ENCODE measurements at regions not wholly inside any gene's neighbourhood (a gene's known extent, or its start where the extent isn't known, plus 50 kb on each side); places are given as distances from the start of the nearest gene placed in this dataset.

DNA sequence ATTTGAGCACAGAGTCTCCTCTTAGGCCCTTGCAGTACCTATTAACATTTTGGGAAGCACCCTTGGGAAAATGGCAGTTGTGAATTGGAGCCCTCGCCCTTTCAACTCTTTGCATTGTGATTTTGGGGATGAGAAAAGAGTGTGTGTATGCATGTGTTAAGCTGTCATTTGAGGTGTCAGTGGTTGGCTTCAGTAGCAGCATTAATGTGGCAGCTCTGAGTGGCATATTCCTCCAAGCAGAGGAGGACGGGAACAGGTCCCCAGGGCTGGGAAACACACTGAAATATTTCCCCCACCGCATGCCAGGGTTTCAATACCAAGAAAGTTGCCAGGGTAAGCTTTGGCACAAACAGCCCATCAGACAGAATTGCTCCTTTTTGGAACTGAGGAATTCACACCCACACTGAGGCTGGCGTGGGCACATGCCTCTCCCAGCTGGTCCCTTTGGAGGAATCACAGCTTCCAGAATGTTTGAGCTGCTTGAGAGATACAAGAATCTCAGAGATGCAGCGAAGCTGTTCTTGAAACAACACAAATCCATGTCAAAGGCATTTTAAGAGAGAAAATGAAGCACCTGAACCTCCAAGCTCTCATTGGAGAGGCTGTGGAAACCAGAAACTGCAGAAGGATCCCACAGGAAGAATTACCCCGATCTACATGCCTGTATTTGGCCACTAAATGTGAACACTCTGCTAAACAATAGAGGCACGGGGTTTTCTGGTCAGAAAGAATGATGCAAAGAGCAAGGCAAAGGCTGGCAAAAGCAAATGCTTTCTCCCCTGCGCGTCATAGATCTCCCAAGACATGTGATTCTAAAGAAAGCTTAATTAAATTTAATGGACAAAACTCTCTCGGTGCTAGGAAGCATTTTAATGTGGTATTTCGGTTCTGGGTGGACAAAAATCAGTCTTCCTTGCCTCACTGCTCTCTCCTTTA, 67.2 kb upstream of the RCN1 start:
- no peaks in the 10 kb centered on the region for H3K36me3 Mint-ChIP-seq (ENCODE audit: low read depth)
- POLR2A ChIA-PET, result no interaction called here
- H3K27ac Mint-ChIP-seq, result no peak overlapping the region
- no peaks in the 10 kb centered on the region for H3K4me1 Mint-ChIP-seq (ENCODE audit: low read depth)
- Histone ChIP-seq H3K4me3 (ENCODE audit: low read length) (no peak overlapping the region), H3K4me1 (ENCODE audit: insufficient read depth, low read length) (no peaks in the 10 kb centered on the region), H3K9me3 (ENCODE audit: control insufficient read depth in 1 of 2, insufficient read depth in 1 of 2, low read length in 2 of 2) (no peaks in the 10 kb centered on the region), H3K27ac (ENCODE audit: low read depth in 1 of 2, low read length in 2 of 2) (no peak overlapping the region), H3K36me3 (ENCODE audit: insufficient read depth, low read length) (no peaks in the 10 kb centered on the region), H3K27me3 (ENCODE audit: control insufficient read depth in 1 of 2, insufficient read depth in 2 of 2, low read length in 2 of 2) (no peaks in the 10 kb centered on the region)
- DNase-seq, result no peak
- CTCF ChIA-PET, result no interaction called here
- peaks cover 18% of the 10 kb centered on the region for H3K27me3 Mint-ChIP-seq
- intact Hi-C loops (cut with DNase I, micrococcal nuclease), result no loop called here
- H3K4me3 Mint-ChIP-seq, result no peak overlapping the region
- TF ChIP-seq, protein P1, sequence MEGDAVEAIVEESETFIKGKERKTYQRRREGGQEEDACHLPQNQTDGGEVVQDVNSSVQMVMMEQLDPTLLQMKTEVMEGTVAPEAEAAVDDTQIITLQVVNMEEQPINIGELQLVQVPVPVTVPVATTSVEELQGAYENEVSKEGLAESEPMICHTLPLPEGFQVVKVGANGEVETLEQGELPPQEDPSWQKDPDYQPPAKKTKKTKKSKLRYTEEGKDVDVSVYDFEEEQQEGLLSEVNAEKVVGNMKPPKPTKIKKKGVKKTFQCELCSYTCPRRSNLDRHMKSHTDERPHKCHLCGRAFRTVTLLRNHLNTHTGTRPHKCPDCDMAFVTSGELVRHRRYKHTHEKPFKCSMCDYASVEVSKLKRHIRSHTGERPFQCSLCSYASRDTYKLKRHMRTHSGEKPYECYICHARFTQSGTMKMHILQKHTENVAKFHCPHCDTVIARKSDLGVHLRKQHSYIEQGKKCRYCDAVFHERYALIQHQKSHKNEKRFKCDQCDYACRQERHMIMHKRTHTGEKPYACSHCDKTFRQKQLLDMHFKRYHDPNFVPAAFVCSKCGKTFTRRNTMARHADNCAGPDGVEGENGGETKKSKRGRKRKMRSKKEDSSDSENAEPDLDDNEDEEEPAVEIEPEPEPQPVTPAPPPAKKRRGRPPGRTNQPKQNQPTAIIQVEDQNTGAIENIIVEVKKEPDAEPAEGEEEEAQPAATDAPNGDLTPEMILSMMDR (IDR thresholded peaks at IDR 0.05), result no peak
- no peaks in the 10 kb centered on the region for H3K9me3 Mint-ChIP-seq
- ATAC-seq (ENCODE audit: poor library complexity), result no peak

DNA sequence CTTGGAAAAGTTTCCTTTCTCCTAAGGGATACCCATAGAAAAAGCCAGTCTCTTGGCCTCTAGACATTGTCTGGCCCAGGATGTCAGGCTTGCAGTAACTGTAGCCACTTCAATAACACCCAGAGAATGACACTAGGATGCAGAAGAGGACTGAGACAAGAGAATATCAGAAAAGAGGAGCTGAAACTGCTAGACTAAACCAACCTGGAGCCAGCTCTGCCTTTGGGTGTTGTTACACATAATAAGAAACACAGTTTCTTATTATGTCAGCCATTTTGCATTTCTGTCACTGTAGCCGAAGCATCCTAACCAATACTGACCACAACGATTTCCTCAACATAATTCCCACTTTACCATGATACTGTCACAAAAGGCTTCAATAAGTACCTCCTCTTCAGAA, 72.2 kb upstream of the RCN1 start:
- intact Hi-C loops (cut with DNase I, micrococcal nuclease), result no loop called here
- H3K4me1 Mint-ChIP-seq (ENCODE audit: low read depth), result no peaks in the 10 kb centered on the region
- no peak for DNase-seq
- Histone ChIP-seq H3K36me3 (ENCODE audit: insufficient read depth, low read length) (no peaks in the 10 kb centered on the region), H3K9me3 (ENCODE audit: control insufficient read depth in 1 of 2, insufficient read depth in 1 of 2, low read length in 2 of 2) (no peaks in the 10 kb centered on the region), H3K27ac (ENCODE audit: low read depth in 1 of 2, low read length in 2 of 2) (no peak overlapping the region), H3K4me3 (ENCODE audit: low read length) (no peak overlapping the region), H3K27me3 (ENCODE audit: control insufficient read depth in 1 of 2, insufficient read depth in 2 of 2, low read length in 2 of 2) (no peaks in the 10 kb centered on the region), H3K4me1 (ENCODE audit: insufficient read depth, low read length) (no peaks in the 10 kb centered on the region)
- ChIA-PET POLR2A (no interaction called here), CTCF (no interaction called here)
- no peaks in the 10 kb centered on the region for H3K9me3 Mint-ChIP-seq
- H3K27ac Mint-ChIP-seq, result no peak overlapping the region
- H3K27me3 Mint-ChIP-seq, result peaks cover 32% of the 10 kb centered on the region
- no peaks in the 10 kb centered on the region for H3K36me3 Mint-ChIP-seq (ENCODE audit: low read depth)
- no peak overlapping the region for H3K4me3 Mint-ChIP-seq
- TF ChIP-seq, protein P1 (IDR thresholded peaks at IDR 0.05), result no peak
- no peak for ATAC-seq (ENCODE audit: poor library complexity)

DNA sequence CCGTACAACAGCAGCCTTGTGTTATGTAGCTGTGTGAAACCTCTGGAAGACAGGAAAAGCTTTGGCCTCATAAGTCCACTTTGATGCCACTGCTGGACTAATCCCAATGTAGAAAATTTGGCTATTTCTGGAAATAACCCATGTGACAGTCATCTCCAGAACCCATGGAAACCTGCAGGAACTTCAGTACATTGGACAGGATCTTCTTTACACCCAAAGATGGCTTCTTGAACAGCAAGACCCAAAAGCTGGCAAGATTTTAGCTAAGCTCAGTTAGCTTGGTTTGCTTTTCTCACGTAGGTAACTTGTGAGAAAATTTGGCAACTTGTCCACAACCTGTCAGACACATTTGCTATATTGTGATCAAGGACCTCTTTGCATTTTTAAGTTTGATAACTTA, 74.8 kb upstream of the RCN1 start:
- Mint-ChIP-seq H3K4me1 (ENCODE audit: low read depth) (no peaks in the 10 kb centered on the region), H3K9me3 (no peaks in the 10 kb centered on the region), H3K36me3 (ENCODE audit: low read depth) (no peaks in the 10 kb centered on the region), H3K27me3 (peaks cover 30% of the 10 kb centered on the region), H3K4me3 (no peak overlapping the region), H3K27ac (no peak overlapping the region)
- intact Hi-C loops (cut with DNase I, micrococcal nuclease), result no loop called here
- TF ChIP-seq, protein P1 (IDR thresholded peaks at IDR 0.05), result no peak
- Histone ChIP-seq H3K27me3 (ENCODE audit: control insufficient read depth in 1 of 2, insufficient read depth in 2 of 2, low read length in 2 of 2) (peaks cover 0 to 4% of the 10 kb centered on the region in 2 experiments), H3K4me3 (ENCODE audit: low read length) (no peak overlapping the region), H3K27ac (ENCODE audit: low read depth in 1 of 2, low read length in 2 of 2) (no peak overlapping the region), H3K4me1 (ENCODE audit: insufficient read depth, low read length) (no peaks in the 10 kb centered on the region), H3K36me3 (ENCODE audit: insufficient read depth, low read length) (no peaks in the 10 kb centered on the region), H3K9me3 (ENCODE audit: control insufficient read depth in 1 of 2, insufficient read depth in 1 of 2, low read length in 2 of 2) (no peaks in the 10 kb centered on the region)
- no peak for ATAC-seq (ENCODE audit: poor library complexity)
- POLR2A ChIA-PET, result no interaction called here
- CTCF ChIA-PET, result no interaction called here
- DNase-seq, result no peak

Data from CD4-positive, alpha-beta T cell (primary cell).